Panc1 (cell line): ENCODE measurements at regions not wholly inside any gene's neighbourhood (a gene's known extent, or its start where the extent isn't known, plus 50 kb on each side); places are given as distances from the start of the nearest gene placed in this dataset.

Experiments used
- CTCF ChIP-seq: fragments of 450-650 bp; IDR thresholded peaks from 2 replicates; pipeline ENCODE4 v1.5.1; 2017; ENCODE audit warnings: mild to moderate bottlenecking
- TCF7L2 ChIP-seq: IDR thresholded peaks from 2 replicates; pipeline ENCODE4 v1.6.1; 2011; ENCODE audit warnings: mild to moderate bottlenecking, low read depth, low read length, inconsistent platforms

GRCh38 chr2:105557021-105557920 is 158.4 kb upstream of the FHL2 start:
- no peak for TF ChIP-seq TCF7L2
- TF ChIP-seq CTCF: no peak
